Stomach (tissue), 8 donors: ENCODE measurements at regions not wholly inside any gene's neighbourhood (a gene's known extent, or its start where the extent isn't known, plus 50 kb on each side); places are given as distances from the start of the nearest gene placed in this dataset.
A peak's percentile ranks its signal among the peaks of the same experiment; 100 is the strongest.
"Not testable (repeated sequence)": the region's sequence is repeated elsewhere in the genome, so short reads cannot be mapped to it uniquely, and the experiment has no call there.

Experiments
- DNase-seq, 2 donors: peaks; one replicate each; pipeline versions ENCODE4 v3.0.0 to v3.0.0-alpha.2; 2013 to 2019
- H3K27ac ChIP-seq, 5 donors: fragments of 200-600 bp in 4 of 5; sonication (generic) in 4 of 5; one replicate each; pipeline ENCODE4 v1.5.1; 2013 to 2019; ENCODE audit warnings: mild to moderate bottlenecking in 1 of 5, moderate library complexity in 1 of 5
- H3K27me3 ChIP-seq, 3 donors: fragments of 200-600 bp; sonication (generic); one replicate each; pipeline ENCODE4 v1.5.1; 2017 to 2019; ENCODE audit warnings: mixed run types in 1 of 3
- H3K36me3 ChIP-seq, 4 donors: fragments of 200-600 bp; sonication (generic); 1 replicate in 3 of 4; 2 replicates in 1 of 4; pipeline ENCODE4 v1.5.1; 2016 to 2019
- H3K4me1 ChIP-seq, 4 donors: fragments of 200-600 bp; sonication (generic); one replicate each; pipeline ENCODE4 v1.5.1; 2016 to 2019
- H3K4me3 ChIP-seq, 4 donors: fragments of 200-600 bp; sonication (generic) in 3 of 4; one replicate each; pipeline ENCODE4 v1.5.1; 2016 to 2019; ENCODE audit warnings: mild to moderate bottlenecking in 1 of 4
- H3K9me3 ChIP-seq, 4 donors: fragments of 200-600 bp; sonication (generic); one replicate each; pipeline ENCODE4 v1.5.1; 2016 to 2019
- EP300 ChIP-seq: sonication (generic); formaldehyde crosslinking; IDR thresholded peaks from one replicate; pipeline ENCODE4 v1.6.1; 2017; ENCODE audit warnings: antibody characterized with exemption
- POLR2A ChIP-seq, 4 donors: fragments of 450-650 bp; IDR thresholded peaks; one replicate each; pipeline ENCODE4 v1.6.1; 2016; ENCODE audit warnings: antibody characterized with exemption in 4 of 4, control low read depth in 2 of 4, mild to moderate bottlenecking in 1 of 4, moderate library complexity in 1 of 4
- POLR2AphosphoS5 ChIP-seq, 3 donors: sonication (generic); formaldehyde crosslinking; IDR thresholded peaks; one replicate each; pipeline ENCODE4 v1.6.1; 2016; ENCODE audit warnings: antibody characterized with exemption in 3 of 3
- WGBS, 5 donors: extraction: QIAGEN DNeasy Blood & Tissue Kit in 3 of 5; methylation state at CpG; one replicate each; pipeline versions ENCODE4 v1.1.5 to v1.1.7; 2013 to 2018; 5-methylcytosine and 5-hydroxymethylcytosine counted together
- intact Hi-C: fragments of 100-400 bp; cut with DNase I; formaldehyde crosslinking; loops from one replicate; pipeline ENCODE4 v1.15.1; 2023; ENCODE audit warnings: low total_unique reads
- TF ChIP-seq, protein P1 (sequence below), 7 experiments: fragments of 450-650 bp in 4 of 7; fragments of 200-600 bp in 3 of 7; sonication (generic) in 3 of 7; IDR thresholded peaks; one replicate each; pipeline ENCODE4 v1.5.1; 2016 to 2019; ENCODE audit warnings: antibody characterized with exemption in 7 of 7, control low read depth in 2 of 7, mild to moderate bottlenecking in 1 of 7
- donor health status: healthy with polysubstance abuse.
- donor health status: Bipolar disorder and iron deficiency.
- donor health status: healthy.

DNA sequence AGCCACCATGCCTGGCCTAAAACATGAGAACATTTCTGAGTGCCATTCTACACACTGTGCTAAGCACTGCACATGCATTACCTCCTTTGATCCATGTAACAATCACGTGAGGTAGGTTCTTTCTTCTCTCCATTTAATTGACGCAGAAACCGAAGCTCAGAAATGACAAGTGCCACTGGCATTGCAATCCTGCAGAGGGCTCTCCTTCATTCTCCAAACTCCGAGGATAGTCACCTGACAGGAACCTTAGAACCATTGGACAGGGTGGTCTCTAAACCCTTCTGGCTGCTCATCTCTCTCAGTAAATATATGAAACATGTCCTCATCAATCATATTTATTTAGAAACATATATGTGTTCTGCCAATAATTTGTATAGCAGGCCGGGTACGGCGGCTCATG is 167.1 kb upstream of the JUN start:
- H3K9me3 ChIP-seq = no peaks in the 10 kb centered on the region
- H3K4me3 ChIP-seq = no peak overlapping the region
- H3K36me3 ChIP-seq = no peaks in the 10 kb centered on the region
- no peaks in the 10 kb centered on the region for H3K4me1 ChIP-seq
- WGBS, 5 donors = 92 to 98% (median 96%) methylated on average over 7 of the region's 7 CpGs
- no peak for DNase-seq
- H3K27me3 ChIP-seq = no peaks in the 10 kb centered on the region
- TF ChIP-seq, protein P1, sequence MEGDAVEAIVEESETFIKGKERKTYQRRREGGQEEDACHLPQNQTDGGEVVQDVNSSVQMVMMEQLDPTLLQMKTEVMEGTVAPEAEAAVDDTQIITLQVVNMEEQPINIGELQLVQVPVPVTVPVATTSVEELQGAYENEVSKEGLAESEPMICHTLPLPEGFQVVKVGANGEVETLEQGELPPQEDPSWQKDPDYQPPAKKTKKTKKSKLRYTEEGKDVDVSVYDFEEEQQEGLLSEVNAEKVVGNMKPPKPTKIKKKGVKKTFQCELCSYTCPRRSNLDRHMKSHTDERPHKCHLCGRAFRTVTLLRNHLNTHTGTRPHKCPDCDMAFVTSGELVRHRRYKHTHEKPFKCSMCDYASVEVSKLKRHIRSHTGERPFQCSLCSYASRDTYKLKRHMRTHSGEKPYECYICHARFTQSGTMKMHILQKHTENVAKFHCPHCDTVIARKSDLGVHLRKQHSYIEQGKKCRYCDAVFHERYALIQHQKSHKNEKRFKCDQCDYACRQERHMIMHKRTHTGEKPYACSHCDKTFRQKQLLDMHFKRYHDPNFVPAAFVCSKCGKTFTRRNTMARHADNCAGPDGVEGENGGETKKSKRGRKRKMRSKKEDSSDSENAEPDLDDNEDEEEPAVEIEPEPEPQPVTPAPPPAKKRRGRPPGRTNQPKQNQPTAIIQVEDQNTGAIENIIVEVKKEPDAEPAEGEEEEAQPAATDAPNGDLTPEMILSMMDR (IDR thresholded peaks at IDR 0.05) = no peak
- TF ChIP-seq EP300 (no peak), POLR2AphosphoS5 (IDR thresholded peaks at IDR 0.05) (no peak), POLR2A (IDR thresholded peaks at IDR 0.05) (no peak)
- H3K27ac ChIP-seq = no peak overlapping the region
- intact Hi-C loops = no loop called here

DNA sequence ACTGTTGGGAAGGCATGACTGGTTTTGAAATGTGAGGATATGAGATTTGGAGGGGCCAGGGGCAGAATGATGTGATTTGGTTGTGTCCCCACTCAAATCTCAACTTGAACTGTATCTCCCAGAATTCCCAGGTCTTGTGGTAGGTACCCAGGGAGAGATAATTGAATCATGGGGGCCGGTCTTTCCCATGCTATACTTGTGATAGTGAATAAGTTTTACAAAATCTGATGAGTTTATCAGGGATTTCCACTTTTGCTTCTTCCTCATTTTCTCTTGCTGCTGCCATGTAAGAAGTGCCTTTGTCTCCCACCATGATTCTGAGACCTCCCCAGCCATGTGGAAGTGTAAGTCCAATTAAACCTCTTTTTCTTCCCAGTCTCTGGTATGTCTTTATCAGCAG is 170.1 kb upstream of the JUN start:
- intact Hi-C loops, H3K4me1 ChIP-seq, H3K4me3 ChIP-seq, H3K9me3 ChIP-seq, H3K36me3 ChIP-seq, H3K27ac ChIP-seq, H3K27me3 ChIP-seq, DNase-seq: not testable (repeated sequence)
- 89 to 100% (median 95%) methylated on average over 1 of the region's 1 CpG for WGBS, 5 donors

DNA sequence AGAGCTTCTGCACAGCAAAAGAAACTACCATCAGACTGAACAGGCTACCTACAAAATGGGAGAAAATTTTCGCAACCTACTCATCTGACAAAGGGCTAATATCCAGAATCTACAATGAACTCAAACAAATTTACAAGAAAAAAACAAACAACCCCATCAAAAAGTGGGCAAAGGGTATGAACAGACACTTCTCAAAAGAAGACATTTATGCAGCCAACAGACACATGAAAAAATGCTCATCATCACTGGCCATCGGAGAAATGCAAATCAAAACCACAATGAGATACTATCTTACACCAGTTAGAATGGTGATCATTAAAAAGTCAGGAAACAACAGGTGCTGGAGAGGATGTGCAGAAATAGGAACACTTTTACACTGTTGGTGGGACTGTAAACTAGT is 179.4 kb upstream of the JUN start:
- intact Hi-C loops, H3K27me3 ChIP-seq, H3K27ac ChIP-seq, DNase-seq, H3K9me3 ChIP-seq, H3K4me3 ChIP-seq, H3K36me3 ChIP-seq: not testable (repeated sequence)
- peaks cover 19 to 44% (median 42%) of the 10 kb centered on the region in 4 donors for H3K4me1 ChIP-seq
- 71 to 100% (median 91%) methylated on average over 1 to 2 of the region's 2 CpGs for WGBS, 5 donors

DNA sequence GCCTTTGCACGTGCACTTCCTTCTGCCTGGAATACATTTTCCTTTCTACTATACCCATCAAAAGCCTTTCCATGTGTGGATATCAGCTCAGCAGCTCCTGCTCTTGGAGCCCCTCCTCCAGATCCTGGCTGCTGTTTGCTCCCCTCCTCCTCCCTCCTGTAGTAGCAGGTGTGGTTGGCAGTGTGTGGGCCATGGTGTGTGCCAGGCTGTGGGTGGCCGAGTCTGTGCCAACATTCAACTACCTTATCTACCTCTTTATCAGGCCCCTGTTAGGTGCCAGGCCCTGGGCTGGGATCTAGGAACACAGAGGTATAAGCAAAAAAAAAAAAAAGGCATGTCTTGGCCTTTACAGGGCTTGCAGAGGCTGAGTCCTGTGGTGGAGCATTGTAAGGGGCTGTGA is 180.6 kb upstream of the JUN start:
- 26 to 64% (median 51%) methylated on average over 2 of the region's 2 CpGs for WGBS, 5 donors
- H3K27ac ChIP-seq = peak overlapping the region; percentile 30 to 90 (median 61)
- peak in 1 of 2 donors; percentile 95 for DNase-seq

DNA sequence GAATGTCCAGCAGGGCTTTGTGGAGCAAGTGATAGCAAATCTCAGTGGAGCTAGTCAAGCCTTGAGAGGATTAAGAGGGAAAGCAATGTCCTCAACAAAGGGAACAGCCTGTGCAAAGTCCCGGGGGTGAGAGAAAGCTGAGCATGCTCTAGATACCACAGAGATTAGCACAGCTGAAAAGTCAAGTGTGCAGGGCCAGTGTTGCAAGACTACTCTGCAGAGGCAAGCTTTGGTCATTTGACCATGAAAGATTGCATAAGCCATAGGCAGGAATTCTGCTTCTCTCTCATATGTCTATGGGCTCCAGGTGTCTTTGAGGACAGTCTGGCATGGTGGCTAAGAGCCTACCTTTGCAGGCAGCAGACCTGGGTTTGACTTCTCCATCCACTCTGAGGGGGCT is 181.0 kb upstream of the JUN start:
- TF ChIP-seq EP300 (no peak), POLR2AphosphoS5 (IDR thresholded peaks at IDR 0.05) (no peak), POLR2A (IDR thresholded peaks at IDR 0.05) (no peak)
- TF ChIP-seq, protein P1 (IDR thresholded peaks at IDR 0.05) = no peak
- intact Hi-C loops = no loop called here
- WGBS, 5 donors = 25 to 50% (median 29%) methylated on average over 1 of the region's 1 CpG

More for the DNA sequence above, 180.6 kb upstream of the JUN start:
- H3K36me3 ChIP-seq = no peaks in the 10 kb centered on the region
- H3K4me1 ChIP-seq = peaks cover 28 to 55% (median 47%) of the 10 kb centered on the region in 4 donors
- intact Hi-C loops = no loop called here
- no peaks in the 10 kb centered on the region for H3K27me3 ChIP-seq
- peak in 2 of 3 donors; percentile 76 to 78 for TF ChIP-seq POLR2AphosphoS5 (IDR thresholded peaks at IDR 0.05)
- TF ChIP-seq, protein P1 (IDR thresholded peaks at IDR 0.05) = no peak
- no peaks in the 10 kb centered on the region for H3K9me3 ChIP-seq
- H3K4me3 ChIP-seq = no peak overlapping the region

More for the DNA sequence above, 181.0 kb upstream of the JUN start:
- peak in 1 of 2 donors; percentile 52 for DNase-seq
- Histone ChIP-seq H3K27me3 (no peaks in the 10 kb centered on the region), H3K4me3 (no peak overlapping the region), H3K27ac (peak overlapping the region; percentile 30 to 90 (median 61)), H3K36me3 (no peaks in the 10 kb centered on the region), H3K9me3 (no peaks in the 10 kb centered on the region), H3K4me1 (peaks cover 28 to 58% (median 47%) of the 10 kb centered on the region in 4 donors)
